HL-60 (cell line): ENCODE measurements at regions not wholly inside any gene's neighbourhood (a gene's known extent, or its start where the extent isn't known, plus 50 kb on each side); places are given as distances from the start of the nearest gene placed in this dataset.

Experiments
- POLR2AphosphoS5 ChIP-seq: IDR thresholded peaks from 2 replicates; pipeline ENCODE4 v1.6.1; 2012; ENCODE audit warnings: low read depth
- SPI1 ChIP-seq: IDR thresholded peaks from 2 replicates; pipeline ENCODE4 v1.6.1; 2012; ENCODE audit warnings: low read depth, mild to moderate bottlenecking, borderline replicate concordance
- TF ChIP-seq, protein P1 (sequence below): IDR thresholded peaks from one replicate; pipeline ENCODE4 v1.5.1; 2011; ENCODE audit warnings: low read length, control low read depth, inconsistent platforms; ENCODE audit not compliant: insufficient read depth
- TF ChIP-seq, protein P2 (sequence below): IDR thresholded peaks from 2 replicates; pipeline ENCODE4 v1.6.1; 2012; ENCODE audit warnings: low read depth; ENCODE audit not compliant: insufficient replicate concordance

DNA sequence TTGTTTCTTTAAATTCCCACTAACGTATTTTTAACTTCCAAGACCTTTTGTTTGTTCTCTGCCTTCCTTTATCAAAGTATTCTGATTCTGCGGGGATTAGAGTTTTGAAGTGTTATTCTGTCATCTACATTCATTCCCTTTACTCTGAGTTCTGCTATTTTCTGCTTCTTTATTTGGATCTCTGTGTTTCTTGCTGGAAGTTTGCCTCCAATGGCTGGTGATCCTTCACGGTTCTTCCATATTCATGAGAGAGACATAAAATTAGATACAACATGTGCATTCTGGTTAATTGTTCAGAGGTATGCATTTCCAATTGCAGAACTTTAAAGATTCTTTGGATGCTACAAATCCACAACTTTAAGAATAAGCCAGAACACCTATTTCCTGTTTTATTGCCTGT is 244.7 kb upstream of the ADARB2 start:
- TF ChIP-seq, protein P1, sequence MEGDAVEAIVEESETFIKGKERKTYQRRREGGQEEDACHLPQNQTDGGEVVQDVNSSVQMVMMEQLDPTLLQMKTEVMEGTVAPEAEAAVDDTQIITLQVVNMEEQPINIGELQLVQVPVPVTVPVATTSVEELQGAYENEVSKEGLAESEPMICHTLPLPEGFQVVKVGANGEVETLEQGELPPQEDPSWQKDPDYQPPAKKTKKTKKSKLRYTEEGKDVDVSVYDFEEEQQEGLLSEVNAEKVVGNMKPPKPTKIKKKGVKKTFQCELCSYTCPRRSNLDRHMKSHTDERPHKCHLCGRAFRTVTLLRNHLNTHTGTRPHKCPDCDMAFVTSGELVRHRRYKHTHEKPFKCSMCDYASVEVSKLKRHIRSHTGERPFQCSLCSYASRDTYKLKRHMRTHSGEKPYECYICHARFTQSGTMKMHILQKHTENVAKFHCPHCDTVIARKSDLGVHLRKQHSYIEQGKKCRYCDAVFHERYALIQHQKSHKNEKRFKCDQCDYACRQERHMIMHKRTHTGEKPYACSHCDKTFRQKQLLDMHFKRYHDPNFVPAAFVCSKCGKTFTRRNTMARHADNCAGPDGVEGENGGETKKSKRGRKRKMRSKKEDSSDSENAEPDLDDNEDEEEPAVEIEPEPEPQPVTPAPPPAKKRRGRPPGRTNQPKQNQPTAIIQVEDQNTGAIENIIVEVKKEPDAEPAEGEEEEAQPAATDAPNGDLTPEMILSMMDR, result no peak
- TF ChIP-seq POLR2AphosphoS5 (no peak), SPI1 (no peak)
- TF ChIP-seq, protein P2, sequence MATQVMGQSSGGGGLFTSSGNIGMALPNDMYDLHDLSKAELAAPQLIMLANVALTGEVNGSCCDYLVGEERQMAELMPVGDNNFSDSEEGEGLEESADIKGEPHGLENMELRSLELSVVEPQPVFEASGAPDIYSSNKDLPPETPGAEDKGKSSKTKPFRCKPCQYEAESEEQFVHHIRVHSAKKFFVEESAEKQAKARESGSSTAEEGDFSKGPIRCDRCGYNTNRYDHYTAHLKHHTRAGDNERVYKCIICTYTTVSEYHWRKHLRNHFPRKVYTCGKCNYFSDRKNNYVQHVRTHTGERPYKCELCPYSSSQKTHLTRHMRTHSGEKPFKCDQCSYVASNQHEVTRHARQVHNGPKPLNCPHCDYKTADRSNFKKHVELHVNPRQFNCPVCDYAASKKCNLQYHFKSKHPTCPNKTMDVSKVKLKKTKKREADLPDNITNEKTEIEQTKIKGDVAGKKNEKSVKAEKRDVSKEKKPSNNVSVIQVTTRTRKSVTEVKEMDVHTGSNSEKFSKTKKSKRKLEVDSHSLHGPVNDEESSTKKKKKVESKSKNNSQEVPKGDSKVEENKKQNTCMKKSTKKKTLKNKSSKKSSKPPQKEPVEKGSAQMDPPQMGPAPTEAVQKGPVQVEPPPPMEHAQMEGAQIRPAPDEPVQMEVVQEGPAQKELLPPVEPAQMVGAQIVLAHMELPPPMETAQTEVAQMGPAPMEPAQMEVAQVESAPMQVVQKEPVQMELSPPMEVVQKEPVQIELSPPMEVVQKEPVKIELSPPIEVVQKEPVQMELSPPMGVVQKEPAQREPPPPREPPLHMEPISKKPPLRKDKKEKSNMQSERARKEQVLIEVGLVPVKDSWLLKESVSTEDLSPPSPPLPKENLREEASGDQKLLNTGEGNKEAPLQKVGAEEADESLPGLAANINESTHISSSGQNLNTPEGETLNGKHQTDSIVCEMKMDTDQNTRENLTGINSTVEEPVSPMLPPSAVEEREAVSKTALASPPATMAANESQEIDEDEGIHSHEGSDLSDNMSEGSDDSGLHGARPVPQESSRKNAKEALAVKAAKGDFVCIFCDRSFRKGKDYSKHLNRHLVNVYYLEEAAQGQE, result no peak
